HepG2 (cell line): ENCODE measurements at regions not wholly inside any gene's neighbourhood (a gene's known extent, or its start where the extent isn't known, plus 50 kb on each side); places are given as distances from the start of the nearest gene placed in this dataset.

ENCODE experiments used
- ATAC-seq: fragments of 200-7000 bp; cut with Tn5 transposase; 3 replicates; pipeline ENCODE4 v1.9.1; 2020; ENCODE audit warnings: mild to moderate bottlenecking, moderate library complexity
- BruUV-seq: library from RNA; stranded (reverse); fragments of 400-500 nt; replicated peaks from 2 replicates; lab custom pipeline; 2021; lab: Mats Ljungman, UMichigan
- CTCF ChIA-PET: fragments of 300-600 bp; formaldehyde crosslinking; extraction: SDS; loops from one replicate; lab custom pipeline; 2021; ENCODE audit warnings: low total read pairs, inconsistent platforms, low intra/inter-chr PET ratio; lab: Yijun Ruan, JAX
- POLR2A ChIA-PET: fragments of 350-600 bp; sonication (Branson Sonifier 250); formaldehyde crosslinking; loops from one replicate; lab custom pipeline; 2020; ENCODE audit warnings: antibody characterized with exemption, inconsistent platforms; lab: Yijun Ruan, JAX
- DNase-seq: peaks from one replicate; pipeline ENCODE4 v3.0.0-alpha.2; 2015; ENCODE audit warnings: low spot score
- FAIRE-seq: peaks from 3 replicates; lab custom pipeline; 2011; peaks lifted over from hg19 to GRCh38; lab: Jason Lieb, UNC
- H2AFZ ChIP-seq: one replicate; pipeline ENCODE4 v1.6.1; 2011; ENCODE audit warnings: low read length, inconsistent platforms
- H3K27ac ChIP-seq: fragments of 300-600 bp; 3 replicates; pipeline ENCODE4 v1.8.0; 2011; ENCODE audit warnings: mixed run types, mild to moderate bottlenecking, mixed read lengths, low read length, inconsistent platforms; ENCODE audit not compliant: insufficient read depth; ENCODE audit errors: extremely low read length
- H3K27me3 ChIP-seq, 2 experiments: fragments of 200-600 bp in 1 of 2; 2 replicates in 1 of 2; 3 replicates in 1 of 2; pipeline versions ENCODE4 v1.6.0 to v1.8.0; 2011; ENCODE audit warnings: low read length in 2 of 2, mild to moderate bottlenecking in 2 of 2, moderate library complexity in 2 of 2, inconsistent platforms in 1 of 2; ENCODE audit not compliant: insufficient read depth in 2 of 2, control insufficient read depth in 1 of 2
- H3K36me3 ChIP-seq, 2 experiments: fragments of 200-600 bp in 1 of 2; replicated peaks in 1 of 2; 2 replicates in 1 of 2; 3 replicates in 1 of 2; pipeline versions ENCODE4 v1.5.1 to v1.8.0; 2011; ENCODE audit warnings: low read length in 2 of 2, inconsistent platforms in 1 of 2; ENCODE audit not compliant: insufficient read depth in 2 of 2, control insufficient read depth in 1 of 2
- H3K4me1 ChIP-seq: 2 replicates; pipeline ENCODE4 v1.5.1; 2012; ENCODE audit warnings: low read length, inconsistent platforms; ENCODE audit not compliant: insufficient read depth
- H3K4me2 ChIP-seq: 2 replicates; pipeline ENCODE4 v1.6.0; 2011; ENCODE audit warnings: low read depth, low read length, inconsistent platforms
- H3K4me3 ChIP-seq, 3 experiments: fragments of 200-600 bp in 1 of 3; sonication (generic), shearing (Covaris generic) in 1 of 3; replicated peaks in 1 of 3; 2 replicates each; pipeline ENCODE4 v1.5.1; 2011 to 2016; ENCODE audit warnings: low read length in 3 of 3, inconsistent platforms in 2 of 3, low read depth in 2 of 3, mild to moderate bottlenecking in 2 of 3, control low read depth in 1 of 3, mixed read lengths in 1 of 3; ENCODE audit not compliant: insufficient read depth in 1 of 3
- H3K79me2 ChIP-seq: one replicate; pipeline ENCODE4 v1.6.1; 2011; ENCODE audit warnings: low read length, inconsistent platforms; ENCODE audit not compliant: insufficient read depth
- H3K9ac ChIP-seq: 2 replicates; pipeline ENCODE4 v1.6.0; 2011; ENCODE audit warnings: mild to moderate bottlenecking, low read depth, low read length, inconsistent platforms; ENCODE audit not compliant: insufficient read depth
- H3K9me3 ChIP-seq: 2 replicates; pipeline ENCODE4 v1.5.1; 2012; ENCODE audit warnings: mild to moderate bottlenecking, low read length
- H4K20me1 ChIP-seq: 2 replicates; pipeline ENCODE4 v1.6.0; 2011; ENCODE audit warnings: inconsistent platforms, mild to moderate bottlenecking, low read length, moderate library complexity; ENCODE audit not compliant: insufficient read depth
- DMAP1 ChIP-seq: IDR thresholded peaks from 2 replicates; pipeline ENCODE4 v1.6.1; 2016
- HDAC2 ChIP-seq: sonication (generic); formaldehyde crosslinking; IDR thresholded peaks from 2 replicates; pipeline ENCODE4 v1.4.0; 2020; ENCODE audit warnings: missing genetic modification reagents
- HNRNPUL1 ChIP-seq: fragments of 200-400 bp; formaldehyde crosslinking; IDR thresholded peaks from 2 replicates; pipeline ENCODE4 v1.6.1; 2017; ENCODE audit warnings: low read depth, mild to moderate bottlenecking, low read length, moderate library complexity
- NR1H2 ChIP-seq: sonication (generic); formaldehyde crosslinking; IDR thresholded peaks from 2 replicates; pipeline ENCODE4 v1.8.1; 2022; ENCODE audit warnings: low read depth, missing genetic modification reagents, borderline replicate concordance
- REST ChIP-seq, 2 experiments: IDR thresholded peaks; 2 replicates each; pipeline ENCODE4 v1.6.1; 2011 to 2012; ENCODE audit warnings: low read length in 2 of 2, borderline replicate concordance in 1 of 2, low read depth in 1 of 2, mild to moderate bottlenecking in 1 of 2, moderate library complexity in 1 of 2
- RFXANK ChIP-seq: IDR thresholded peaks from 2 replicates; pipeline ENCODE4 v1.6.1; 2016
- SPEN ChIP-seq: sonication (generic); formaldehyde crosslinking; IDR thresholded peaks from 2 replicates; pipeline ENCODE4 v1.5.1; 2020; ENCODE audit warnings: low read depth, mild to moderate bottlenecking, missing genetic modification reagents
- ZKSCAN5 ChIP-seq: sonication (generic); formaldehyde crosslinking; IDR thresholded peaks from 2 replicates; pipeline ENCODE4 v1.5.1; 2020; ENCODE audit warnings: mild to moderate bottlenecking, missing genetic modification reagents
- ZNF224 ChIP-seq: sonication (generic); formaldehyde crosslinking; IDR thresholded peaks from 2 replicates; pipeline ENCODE4 v1.5.0; 2020; ENCODE audit warnings: mild to moderate bottlenecking, missing genetic modification reagents
- ZNF256 ChIP-seq: sonication (generic); formaldehyde crosslinking; conservative IDR thresholded peaks from 2 replicates; pipeline ENCODE4 v1.4.0; 2020; ENCODE audit warnings: missing genetic modification reagents
- ZNF441 ChIP-seq: sonication (generic); formaldehyde crosslinking; IDR thresholded peaks from 2 replicates; pipeline ENCODE4 v1.7.0; 2021; ENCODE audit warnings: missing genetic modification reagents, borderline replicate concordance
- ZNF552 ChIP-seq: sonication (generic); formaldehyde crosslinking; IDR thresholded peaks from 2 replicates; pipeline ENCODE4 v1.9.0; 2022; ENCODE audit warnings: missing genetic modification reagents, mild to moderate bottlenecking, borderline replicate concordance
- ZNF672 ChIP-seq: sonication (generic); formaldehyde crosslinking; IDR thresholded peaks from 2 replicates; pipeline ENCODE4 v1.8.1; 2022; ENCODE audit warnings: missing genetic modification reagents
- ZZZ3 ChIP-seq: sonication (generic); formaldehyde crosslinking; IDR thresholded peaks from 2 replicates; pipeline ENCODE4 v1.4.0; 2020; ENCODE audit warnings: missing genetic modification reagents, mild to moderate bottlenecking, borderline replicate concordance
- WGBS: methylation state at CpG from one replicate; pipeline ENCODE4 v1.1.6; 2017; ENCODE audit warnings: low lambda C conversion rate; 5-methylcytosine and 5-hydroxymethylcytosine counted together
- in situ Hi-C: cut with HindIII; loops from 2 replicates; pipeline ENCODE4 v1.10.0; 2017; ENCODE audit warnings: low pct_unique_long_range_greater_than_20kb; ENCODE audit not compliant: extremely low pct_ligation_motif_present
- intact Hi-C: fragments of 100-400 bp; cut with micrococcal nuclease; formaldehyde crosslinking; loops from one replicate; pipeline ENCODE4 v1.10.0; 2022; ENCODE audit not compliant: unreplicated experiment
- TF ChIP-seq, protein P1 (sequence below): sonication (generic); formaldehyde crosslinking; IDR thresholded peaks from 2 replicates; pipeline ENCODE4 v1.5.1; 2020; ENCODE audit warnings: missing genetic modification reagents, mild to moderate bottlenecking, borderline replicate concordance

- DNase-seq (no peak), ATAC-seq (no peak), FAIRE-seq (no peak)
- no peak overlapping the region for H3K9ac ChIP-seq
- no peak overlapping the region for H2AFZ ChIP-seq
- H3K27me3 ChIP-seq, result peaks cover 0 to 3% of the 10 kb centered on the region in 2 experiments; a peak in 1 of 5 replicates
- intact Hi-C loops (no loop called here), in situ Hi-C loops (no loop called here)
- no peaks in the 10 kb centered on the region for H3K36me3 ChIP-seq
- ChIA-PET POLR2A (no interaction called here), CTCF (no interaction called here)
- H3K4me2 ChIP-seq, result no peak overlapping the region
- no peaks in the 10 kb centered on the region for H4K20me1 ChIP-seq
- no TSS peak for BruUV-seq
- TF ChIP-seq HDAC2 (CRISPR knock-in tag) (no peak), ZNF552 (CRISPR knock-in tag) (no peak), NR1H2 (CRISPR knock-in tag) (no peak), ZNF224 (CRISPR knock-in tag) (no peak), RFXANK (CRISPR knock-in tag) (no peak)
- H3K9me3 ChIP-seq, result no peaks in the 10 kb centered on the region
- no peaks in the 10 kb centered on the region for H3K79me2 ChIP-seq
- 7% methylated on average over 3 of the region's 4 CpGs for WGBS
- no peak overlapping the region for H3K4me3 ChIP-seq
- H3K27ac ChIP-seq, result no peak overlapping the region
- H3K4me1 ChIP-seq, result no peaks in the 10 kb centered on the region
Measured at GRCh38 chr17:5885336-5885735, 184.8 kb upstream of the WSCD1 start.

- DNase-seq (no peak), FAIRE-seq (no peak), ATAC-seq (no peak)
- H3K9me3 ChIP-seq, result no peaks in the 10 kb centered on the region
- WGBS, result 0% methylated on average over 2 of the region's 2 CpGs
- H4K20me1 ChIP-seq, result no peaks in the 10 kb centered on the region
- in situ Hi-C loops, result no loop called here
- H3K36me3 ChIP-seq, result no peaks in the 10 kb centered on the region
- no TSS peak for BruUV-seq
- no peak overlapping the region for H3K4me3 ChIP-seq
- ChIA-PET POLR2A (no interaction called here), CTCF (no interaction called here)
- H3K27me3 ChIP-seq, result peaks cover 0 to 6% of the 10 kb centered on the region in 2 experiments; a peak in 1 of 5 replicates
- no peaks in the 10 kb centered on the region for H3K79me2 ChIP-seq
- intact Hi-C loops, result no loop called here
- H3K9ac ChIP-seq, result no peak overlapping the region
- H2AFZ ChIP-seq, result no peak overlapping the region
- no peak overlapping the region for H3K4me2 ChIP-seq
- H3K27ac ChIP-seq, result no peak overlapping the region
- no peaks in the 10 kb centered on the region for H3K4me1 ChIP-seq
- TF ChIP-seq ZZZ3 (CRISPR knock-in tag) (no peak), ZNF441 (CRISPR knock-in tag) (no peak), REST (IDR thresholded peaks at IDR 0.05; ENCODE audit: borderline replicate concordance in 1 of 2, low read depth in 1 of 2, low read length in 2 of 2) (no peak), ZNF256 (CRISPR knock-in tag) (no peak), ZKSCAN5 (CRISPR knock-in tag) (no peak), HNRNPUL1 (no peak), ZNF672 (CRISPR knock-in tag) (no peak), SPEN (CRISPR knock-in tag) (no peak), DMAP1 (CRISPR knock-in tag) (no peak)
- TF ChIP-seq, protein P1, sequence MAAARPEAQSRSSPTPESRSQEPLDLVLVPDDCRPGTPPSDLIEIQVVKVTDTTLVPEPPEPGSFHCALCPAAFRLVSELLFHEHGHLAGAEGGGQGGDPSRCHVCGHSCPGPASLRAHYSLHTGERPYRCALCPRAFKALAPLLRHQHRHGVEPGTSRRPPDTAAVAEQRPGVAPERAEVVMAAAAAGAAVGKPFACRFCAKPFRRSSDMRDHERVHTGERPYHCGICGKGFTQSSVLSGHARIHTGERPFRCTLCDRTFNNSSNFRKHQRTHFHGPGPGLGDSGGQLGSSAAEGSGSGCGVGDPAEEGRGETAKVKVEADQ (CRISPR knock-in tag), result no peak
Measured at GRCh38 chr17:5888811-5889210, 181.4 kb upstream of the WSCD1 start.
